HEK293 (cell line): ENCODE measurements at regions not wholly inside any gene's neighbourhood (a gene's known extent, or its start where the extent isn't known, plus 50 kb on each side); places are given as distances from the start of the nearest gene placed in this dataset.
A peak's percentile ranks its signal among the peaks of the same experiment; 100 is the strongest.

ENCODE experiments used
- CTCF ChIA-PET: fragments of 350-600 bp; formaldehyde crosslinking; extraction: SDS; loops from one replicate; lab custom pipeline; 2021; ENCODE audit warnings: antibody characterized with exemption; lab: Yijun Ruan, JAX
- POLR2A ChIA-PET: fragments of 300-600 bp; formaldehyde crosslinking; extraction: SDS; loops from one replicate; lab custom pipeline; 2020; ENCODE audit warnings: antibody characterized with exemption, inconsistent platforms; lab: Yijun Ruan, JAX
- H3K27ac ChIP-seq: fragments of 200-500 bp; sonication (Bioruptor generic); 2 replicates; pipeline ENCODE4 v1.5.1; 2014; ENCODE audit warnings: low read depth, low read length, control low read depth, inconsistent platforms; ENCODE audit errors: extremely low read depth
- H3K36me3 ChIP-seq, 2 experiments: fragments of 200-500 bp in 1 of 2; sonication (Bioruptor generic) in 1 of 2; 1 replicate in 1 of 2; 2 replicates in 1 of 2; pipeline ENCODE4 v1.5.1; 2014 to 2017; ENCODE audit warnings: inconsistent platforms in 2 of 2, low read length in 2 of 2; ENCODE audit not compliant: control insufficient read depth in 2 of 2, insufficient read depth in 1 of 2
- H3K4me1 ChIP-seq: fragments of 200-500 bp; sonication (Bioruptor generic); 2 replicates; pipeline ENCODE4 v1.5.1; 2014; ENCODE audit warnings: mild to moderate bottlenecking, low read length, inconsistent platforms; ENCODE audit not compliant: control insufficient read depth, insufficient read depth
- H3K4me3 ChIP-seq: 2 replicates; pipeline ENCODE4 v1.5.1; 2011; ENCODE audit warnings: low read depth, mild to moderate bottlenecking, control low read depth, low read length, moderate library complexity
- H3K9me3 ChIP-seq: fragments of 200-500 bp; sonication (Bioruptor generic); 2 replicates; pipeline ENCODE4 v1.5.1; 2014; ENCODE audit warnings: low read depth, low read length, inconsistent platforms; ENCODE audit not compliant: control insufficient read depth, insufficient read depth
- EGR2 ChIP-seq: fragments of 450-650 bp; formaldehyde crosslinking; IDR thresholded peaks from 2 replicates; pipeline ENCODE4 v1.5.1; 2016; ENCODE audit warnings: low read depth, missing biosample characterization, missing genetic modification characterization
- GLI4 ChIP-seq: fragments of 450-650 bp; formaldehyde crosslinking; IDR thresholded peaks from 2 replicates; pipeline ENCODE4 v1.5.1; 2016; ENCODE audit warnings: missing biosample characterization, missing genetic modification characterization
- GLIS1 ChIP-seq: fragments of 450-650 bp; formaldehyde crosslinking; IDR thresholded peaks from 2 replicates; pipeline ENCODE4 v1.5.1; 2016; ENCODE audit warnings: missing biosample characterization, missing genetic modification characterization
- HOXA7 ChIP-seq: sonication (generic); formaldehyde crosslinking; IDR thresholded peaks from 2 replicates; pipeline ENCODE4 v1.8.1; 2022; ENCODE audit warnings: missing genetic modification reagents, borderline replicate concordance
- INSM2 ChIP-seq: fragments of 450-650 bp; formaldehyde crosslinking; IDR thresholded peaks from 2 replicates; pipeline ENCODE4 v1.5.1; 2016; ENCODE audit warnings: missing biosample characterization, missing genetic modification characterization
- KLF16 ChIP-seq: fragments of 450-650 bp; formaldehyde crosslinking; IDR thresholded peaks from 2 replicates; pipeline ENCODE4 v1.5.1; 2017; ENCODE audit warnings: missing biosample characterization, missing genetic modification characterization
- KLF8 ChIP-seq: fragments of 450-650 bp; formaldehyde crosslinking; IDR thresholded peaks from 2 replicates; pipeline ENCODE4 v1.5.1; 2016; ENCODE audit warnings: missing biosample characterization, missing genetic modification characterization
- MYNN ChIP-seq: fragments of 450-650 bp; formaldehyde crosslinking; IDR thresholded peaks from 2 replicates; pipeline ENCODE4 v1.5.1; 2016; ENCODE audit warnings: missing biosample characterization, missing genetic modification characterization, borderline replicate concordance
- PRDM4 ChIP-seq: fragments of 450-650 bp; formaldehyde crosslinking; IDR thresholded peaks from 2 replicates; pipeline ENCODE4 v1.5.1; 2017; ENCODE audit warnings: missing biosample characterization, missing genetic modification characterization
- PRDM6 ChIP-seq: fragments of 450-650 bp; formaldehyde crosslinking; IDR thresholded peaks from 2 replicates; pipeline ENCODE4 v1.5.1; 2017; ENCODE audit warnings: missing biosample characterization, missing genetic modification characterization
- ZBTB10 ChIP-seq: fragments of 450-650 bp; formaldehyde crosslinking; IDR thresholded peaks from 2 replicates; pipeline ENCODE4 v1.5.1; 2016; ENCODE audit warnings: missing biosample characterization, missing genetic modification characterization
- ZFP3 ChIP-seq: fragments of 450-650 bp; formaldehyde crosslinking; IDR thresholded peaks from 2 replicates; pipeline ENCODE4 v1.5.1; 2016; ENCODE audit warnings: low read depth, missing biosample characterization, missing genetic modification characterization
- ZFP69B ChIP-seq: fragments of 450-650 bp; formaldehyde crosslinking; IDR thresholded peaks from 2 replicates; pipeline ENCODE4 v1.5.1; 2016; ENCODE audit warnings: missing biosample characterization, missing genetic modification characterization
- ZIC2 ChIP-seq: fragments of 450-650 bp; formaldehyde crosslinking; IDR thresholded peaks from 2 replicates; pipeline ENCODE4 v1.5.1; 2016; ENCODE audit warnings: missing biosample characterization, missing genetic modification characterization
- ZNF121 ChIP-seq: fragments of 450-650 bp; formaldehyde crosslinking; IDR thresholded peaks from 2 replicates; pipeline ENCODE4 v1.5.1; 2016; ENCODE audit warnings: missing biosample characterization, missing genetic modification characterization
- ZNF132 ChIP-seq: fragments of 450-650 bp; formaldehyde crosslinking; IDR thresholded peaks from 2 replicates; pipeline ENCODE4 v1.5.1; 2017; ENCODE audit warnings: missing biosample characterization, missing genetic modification characterization, borderline replicate concordance
- ZNF16 ChIP-seq: fragments of 450-650 bp; formaldehyde crosslinking; IDR thresholded peaks from 2 replicates; pipeline ENCODE4 v1.5.1; 2016; ENCODE audit warnings: low read depth, missing biosample characterization, missing genetic modification characterization
- ZNF175 ChIP-seq: fragments of 450-650 bp; formaldehyde crosslinking; IDR thresholded peaks from 2 replicates; pipeline ENCODE4 v1.5.1; 2016; ENCODE audit warnings: missing biosample characterization, missing genetic modification characterization
- ZNF341 ChIP-seq: fragments of 450-650 bp; formaldehyde crosslinking; IDR thresholded peaks from 2 replicates; pipeline ENCODE4; 2016; ENCODE audit warnings: low read depth, missing biosample characterization, missing genetic modification characterization
- ZNF488 ChIP-seq: fragments of 450-650 bp; formaldehyde crosslinking; IDR thresholded peaks from 2 replicates; pipeline ENCODE4 v1.5.1; 2016; ENCODE audit warnings: missing biosample characterization, missing genetic modification characterization
- ZNF514 ChIP-seq: fragments of 450-650 bp; formaldehyde crosslinking; IDR thresholded peaks from 2 replicates; pipeline ENCODE4 v1.5.1; 2016; ENCODE audit warnings: missing biosample characterization, missing genetic modification characterization
- ZNF560 ChIP-seq: fragments of 450-650 bp; formaldehyde crosslinking; IDR thresholded peaks from 2 replicates; pipeline ENCODE4 v1.5.1; 2017; ENCODE audit warnings: missing biosample characterization, missing genetic modification characterization, borderline replicate concordance
- ZNF571 ChIP-seq: fragments of 450-650 bp; formaldehyde crosslinking; IDR thresholded peaks from 2 replicates; pipeline ENCODE4 v1.5.0; 2017; ENCODE audit warnings: missing biosample characterization, missing genetic modification characterization
- ZNF580 ChIP-seq: fragments of 450-650 bp; formaldehyde crosslinking; IDR thresholded peaks from 2 replicates; pipeline ENCODE4 v1.5.1; 2016; ENCODE audit warnings: missing biosample characterization, missing genetic modification characterization
- ZNF629 ChIP-seq: fragments of 450-650 bp; formaldehyde crosslinking; IDR thresholded peaks from 2 replicates; pipeline ENCODE4 v1.5.1; 2017; ENCODE audit warnings: missing biosample characterization, missing genetic modification characterization

GRCh38 chr1:55507578-55507931 is 292.4 kb upstream of the USP24 start:
- H3K9me3 ChIP-seq: no peaks in the 10 kb centered on the region
- ChIA-PET CTCF (no interaction called here), POLR2A (no interaction called here)
- TF ChIP-seq PRDM4 (tag by site-specific recombination) (no peak), GLI4 (tag by site-specific recombination) (no peak)
- H3K4me3 ChIP-seq: no peak overlapping the region
- no peak overlapping the region for H3K27ac ChIP-seq
- H3K36me3 ChIP-seq: no peaks in the 10 kb centered on the region
- H3K4me1 ChIP-seq: peaks cover 15% of the 10 kb centered on the region

- ChIA-PET POLR2A (no interaction called here), CTCF (interaction anchor here (0.7 kb wide), 1 partner anchor 1078 kb away, joined by 3 read pairs; no protein-coding TSS in a partner anchor)
- H3K27ac ChIP-seq: no peak overlapping the region
- no peak for TF ChIP-seq ZNF560 (tag by site-specific recombination)
- no peak for TF ChIP-seq ZFP3
- no peak for TF ChIP-seq MYNN (tag by site-specific recombination)
- no peak for TF ChIP-seq ZBTB10 (tag by site-specific recombination)
- no peak for TF ChIP-seq GLIS1 (tag by site-specific recombination)
- TF ChIP-seq ZNF132 (tag by site-specific recombination): no peak
- no peak for TF ChIP-seq ZNF629 (tag by site-specific recombination)
- TF ChIP-seq KLF8 (tag by site-specific recombination): no peak
- no peak for TF ChIP-seq ZNF580 (tag by site-specific recombination)
- no peak for TF ChIP-seq ZNF514 (tag by site-specific recombination)
- TF ChIP-seq HOXA7 (CRISPR knock-in tag): no peak
- no peak for TF ChIP-seq ZNF571 (tag by site-specific recombination)
- TF ChIP-seq ZNF121 (tag by site-specific recombination): no peak
- TF ChIP-seq INSM2 (tag by site-specific recombination): no peak
- TF ChIP-seq EGR2 (tag by site-specific recombination): no peak
- no peak for TF ChIP-seq ZIC2 (tag by site-specific recombination)
- no peak for TF ChIP-seq ZNF488 (tag by site-specific recombination)
- TF ChIP-seq PRDM6: 0 out of 2 replicates have a peak, but pooled peaks have one; percentile 24
- TF ChIP-seq ZNF16 (tag by site-specific recombination): no peak
- TF ChIP-seq ZFP69B (tag by site-specific recombination): no peak
- TF ChIP-seq KLF16 (tag by site-specific recombination): no peak
- TF ChIP-seq ZNF175 (tag by site-specific recombination): no peak
- TF ChIP-seq ZNF341 (tag by site-specific recombination): no peak
Observed at GRCh38 chr1:55506740-55507577, 291.8 kb upstream of the USP24 start.

More at GRCh38 chr1:55506740-55507577, 291.8 kb upstream of the USP24 start:
- Histone ChIP-seq H3K4me3 (no peak overlapping the region), H3K36me3 (no peaks in the 10 kb centered on the region), H3K4me1 (peaks cover 15% of the 10 kb centered on the region), H3K9me3 (no peaks in the 10 kb centered on the region)
